ENCODE measurements at regions not wholly inside any gene's neighbourhood (a gene's known extent, or its start where the extent isn't known, plus 50 kb on each side); places are given as distances from the start of the nearest gene placed in this dataset.

DNA sequence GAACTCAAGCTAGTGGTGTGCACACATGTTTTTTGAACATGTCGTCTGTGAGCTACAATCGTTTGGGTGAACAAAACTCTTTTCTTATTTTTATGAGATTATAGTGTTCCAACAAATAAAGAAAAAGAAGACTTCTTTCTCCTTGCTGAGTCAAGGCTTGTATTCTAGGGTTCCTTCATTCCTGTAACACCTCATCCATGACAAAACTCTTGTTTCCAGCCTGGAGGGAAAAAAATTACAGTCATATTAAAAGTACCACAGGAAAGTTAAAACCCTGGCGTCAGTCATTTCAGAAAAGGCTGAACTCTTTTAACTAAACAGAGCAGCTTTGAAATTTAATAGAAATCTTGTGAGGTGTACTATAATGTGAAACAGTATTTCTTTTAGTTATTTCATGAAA, 79.2 kb upstream of the BOD1L1 start:
- no peak for DNase-seq
- TF ChIP-seq, protein P1, sequence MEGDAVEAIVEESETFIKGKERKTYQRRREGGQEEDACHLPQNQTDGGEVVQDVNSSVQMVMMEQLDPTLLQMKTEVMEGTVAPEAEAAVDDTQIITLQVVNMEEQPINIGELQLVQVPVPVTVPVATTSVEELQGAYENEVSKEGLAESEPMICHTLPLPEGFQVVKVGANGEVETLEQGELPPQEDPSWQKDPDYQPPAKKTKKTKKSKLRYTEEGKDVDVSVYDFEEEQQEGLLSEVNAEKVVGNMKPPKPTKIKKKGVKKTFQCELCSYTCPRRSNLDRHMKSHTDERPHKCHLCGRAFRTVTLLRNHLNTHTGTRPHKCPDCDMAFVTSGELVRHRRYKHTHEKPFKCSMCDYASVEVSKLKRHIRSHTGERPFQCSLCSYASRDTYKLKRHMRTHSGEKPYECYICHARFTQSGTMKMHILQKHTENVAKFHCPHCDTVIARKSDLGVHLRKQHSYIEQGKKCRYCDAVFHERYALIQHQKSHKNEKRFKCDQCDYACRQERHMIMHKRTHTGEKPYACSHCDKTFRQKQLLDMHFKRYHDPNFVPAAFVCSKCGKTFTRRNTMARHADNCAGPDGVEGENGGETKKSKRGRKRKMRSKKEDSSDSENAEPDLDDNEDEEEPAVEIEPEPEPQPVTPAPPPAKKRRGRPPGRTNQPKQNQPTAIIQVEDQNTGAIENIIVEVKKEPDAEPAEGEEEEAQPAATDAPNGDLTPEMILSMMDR (IDR thresholded peaks at IDR 0.05; ENCODE audit: low read depth, low read length), result no peak
- H3K27me3 ChIP-seq, result no peaks in the 10 kb centered on the region
- no peaks in the 10 kb centered on the region for H3K36me3 ChIP-seq
- H3K9me3 ChIP-seq, result no peaks in the 10 kb centered on the region
- H3K4me3 ChIP-seq (ENCODE audit: low read depth, low read length), result no peak overlapping the region
- no peaks in the 10 kb centered on the region for H3K4me1 ChIP-seq

DNA sequence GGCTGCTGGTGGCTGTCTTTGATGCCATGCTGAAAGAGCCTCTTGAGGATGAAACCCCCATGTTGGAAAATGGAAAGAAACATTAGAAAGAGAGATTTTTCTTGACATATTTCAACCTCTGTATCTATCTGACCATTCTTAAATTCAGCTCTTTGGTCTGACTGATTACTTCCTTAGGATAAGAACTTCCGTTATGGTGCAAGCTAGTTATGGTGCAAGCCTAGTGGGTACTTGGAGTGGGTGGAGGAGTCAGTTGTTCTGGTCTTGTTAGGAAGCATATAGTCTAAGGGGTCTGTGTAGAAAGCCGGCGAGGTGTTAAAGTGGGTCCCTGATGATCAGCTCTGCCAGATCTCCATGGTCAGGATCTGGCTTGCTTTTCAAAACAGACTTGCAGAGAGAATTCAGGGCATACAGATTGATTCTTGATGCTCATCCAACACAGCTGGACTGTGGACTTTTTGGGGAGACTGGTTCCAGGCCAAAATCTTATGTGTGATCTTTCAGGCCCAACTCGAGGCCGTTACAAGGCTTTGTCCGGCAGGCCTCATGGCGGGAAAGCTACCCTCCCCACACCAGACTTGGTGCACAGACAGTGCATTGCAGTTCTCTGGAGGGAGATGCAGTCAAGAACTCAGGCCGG, 82.8 kb upstream of the BOD1L1 start:
- DNase-seq, result no peak
- no peaks in the 10 kb centered on the region for H3K4me1 ChIP-seq

DNA sequence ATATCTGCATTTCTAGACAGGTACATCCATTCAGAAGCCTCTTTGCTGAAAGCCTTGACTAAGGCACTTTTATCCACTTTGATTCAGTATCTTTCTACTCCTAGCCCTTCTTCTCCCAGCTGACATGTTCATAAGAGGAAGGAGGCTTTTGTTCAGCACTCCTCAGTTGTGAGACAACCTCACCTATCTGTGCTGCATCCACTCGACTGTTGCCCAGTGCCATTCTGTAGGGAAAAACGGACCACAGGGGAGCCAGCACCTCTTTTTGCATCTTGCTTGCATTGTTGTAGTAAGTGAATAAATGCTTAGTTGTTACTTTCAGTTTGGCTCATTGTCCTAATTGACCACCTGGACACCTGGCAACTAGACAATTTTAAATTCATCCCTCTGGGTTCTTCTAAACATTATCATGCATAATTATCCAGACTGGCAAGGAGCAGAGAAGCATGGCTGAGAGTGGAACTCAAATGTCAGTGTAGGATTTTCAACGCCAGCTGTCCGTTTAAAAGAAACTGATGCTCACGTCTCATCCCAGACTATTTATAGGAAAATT, 83.8 kb upstream of the BOD1L1 start:
- no peaks in the 10 kb centered on the region for H3K27me3 ChIP-seq
- TF ChIP-seq, protein P1 (IDR thresholded peaks at IDR 0.05; ENCODE audit: low read depth, low read length), result no peak
- H3K9me3 ChIP-seq, result no peaks in the 10 kb centered on the region
- H3K4me1 ChIP-seq, result no peaks in the 10 kb centered on the region
- H3K36me3 ChIP-seq, result no peaks in the 10 kb centered on the region
- DNase-seq, result no peak
- H3K4me3 ChIP-seq (ENCODE audit: low read depth, low read length), result no peak overlapping the region

More for the DNA sequence above, 82.8 kb upstream of the BOD1L1 start:
- Histone ChIP-seq H3K36me3 (no peaks in the 10 kb centered on the region), H3K4me3 (ENCODE audit: low read depth, low read length) (no peak overlapping the region), H3K9me3 (no peaks in the 10 kb centered on the region), H3K27me3 (no peaks in the 10 kb centered on the region)
- TF ChIP-seq, protein P1 (IDR thresholded peaks at IDR 0.05; ENCODE audit: low read depth, low read length), result no peak

DNA sequence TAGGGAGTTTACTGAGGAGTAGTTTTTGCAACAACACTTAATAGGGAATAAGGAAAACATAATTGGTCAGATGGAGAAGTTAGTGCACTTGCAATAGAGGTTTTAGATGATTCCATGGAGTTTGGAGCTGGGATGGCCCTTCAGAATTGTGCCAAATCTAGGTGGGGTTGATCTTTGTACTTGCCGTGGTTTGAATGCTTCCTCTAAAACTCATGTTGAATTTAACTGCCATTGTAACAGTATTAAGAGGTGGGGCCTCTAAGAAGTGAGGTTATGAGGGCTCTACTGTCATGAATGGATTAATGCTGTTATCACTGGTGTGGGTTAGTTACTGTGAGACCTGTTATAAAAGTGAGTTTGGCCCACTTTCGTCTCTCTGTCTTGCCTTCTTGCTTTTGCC, 94.4 kb upstream of the BOD1L1 start:
- no peak for DNase-seq
- TF ChIP-seq, protein P1 (IDR thresholded peaks at IDR 0.05; ENCODE audit: low read depth, low read length), result no peak
- no peaks in the 10 kb centered on the region for H3K27me3 ChIP-seq

DNA sequence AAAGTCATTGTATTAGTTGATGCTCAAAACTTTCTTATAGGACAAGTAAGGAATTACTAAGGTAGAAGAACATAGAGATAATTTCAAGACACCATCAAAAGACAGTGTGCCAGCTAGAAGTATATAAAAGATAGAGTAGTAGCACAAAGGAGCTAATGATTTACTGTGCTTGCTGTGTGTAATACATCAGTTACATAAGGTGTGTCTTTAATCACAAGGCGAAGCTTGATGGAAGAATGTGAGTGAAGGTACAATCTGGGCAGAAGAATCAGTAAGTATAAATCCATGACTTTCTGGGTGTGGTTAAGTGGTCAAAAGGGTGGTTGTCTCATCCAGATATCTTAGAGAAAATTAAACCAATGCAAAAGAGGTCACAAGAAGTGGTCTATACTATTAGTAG, 95.1 kb upstream of the BOD1L1 start:
- Histone ChIP-seq H3K36me3 (no peaks in the 10 kb centered on the region), H3K27me3 (no peaks in the 10 kb centered on the region), H3K9me3 (no peaks in the 10 kb centered on the region), H3K4me3 (ENCODE audit: low read depth, low read length) (no peak overlapping the region), H3K4me1 (no peaks in the 10 kb centered on the region)
- TF ChIP-seq, protein P1 (IDR thresholded peaks at IDR 0.05; ENCODE audit: low read depth, low read length), result no peak
- DNase-seq, result no peak

More for the DNA sequence above, 94.4 kb upstream of the BOD1L1 start:
- no peaks in the 10 kb centered on the region for H3K4me1 ChIP-seq
- H3K36me3 ChIP-seq, result no peaks in the 10 kb centered on the region
- H3K9me3 ChIP-seq, result no peaks in the 10 kb centered on the region
- no peak overlapping the region for H3K4me3 ChIP-seq (ENCODE audit: low read depth, low read length)

- Histone ChIP-seq H3K9me3 (no peaks in the 10 kb centered on the region), H3K36me3 (no peaks in the 10 kb centered on the region), H3K27me3 (no peaks in the 10 kb centered on the region), H3K4me1 (no peaks in the 10 kb centered on the region), H3K4me3 (ENCODE audit: low read depth, low read length) (no peak overlapping the region)
- no peak for DNase-seq
- TF ChIP-seq, protein P1 (IDR thresholded peaks at IDR 0.05; ENCODE audit: low read depth, low read length), result no peak
Measured at GRCh38 chr4:13728761-13729160, 101.2 kb upstream of the BOD1L1 start.

All from BE2C (cell line).